ENCODE measurements at regions not wholly inside any gene's neighbourhood (a gene's known extent, or its start where the extent isn't known, plus 50 kb on each side); places are given as distances from the start of the nearest gene placed in this dataset.

DNA sequence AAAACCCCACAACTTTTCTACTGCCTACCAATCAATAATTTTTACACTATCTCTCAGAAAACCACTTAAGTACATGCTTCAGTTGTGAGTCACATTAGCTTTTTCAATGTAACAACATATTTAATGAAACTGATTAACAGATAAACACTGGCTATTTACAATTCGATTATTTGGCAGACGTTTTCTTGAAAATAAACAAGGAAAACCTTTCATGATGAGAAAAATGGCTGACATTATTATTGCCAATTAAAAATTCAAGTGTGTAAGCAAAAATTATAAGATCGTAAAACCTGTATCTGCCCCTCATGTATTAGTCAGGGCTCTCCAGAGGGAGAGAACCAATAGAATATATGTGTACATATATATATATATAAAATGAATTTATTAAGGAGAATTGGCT, 1555.5 kb upstream of the IGFBP7 start:
- POLR2A ChIA-PET, result no interaction called here
- Histone ChIP-seq H3K9me3 (ENCODE audit: control insufficient read depth, insufficient read depth, low read depth, low read length) (no peaks in the 10 kb centered on the region), H3K4me3 (ENCODE audit: low read depth, low read length) (no peak overlapping the region), H3K4me1 (ENCODE audit: control insufficient read depth, insufficient read depth, low read length) (no peaks in the 10 kb centered on the region), H3K36me3 (ENCODE audit: control insufficient read depth in 2 of 2, insufficient read depth in 1 of 2, low read length in 2 of 2) (no peaks in the 10 kb centered on the region), H3K27ac (ENCODE audit: extremely low read depth, low read depth, low read length) (no peak overlapping the region)
- TF ChIP-seq ZBTB21 (tag by site-specific recombination; IDR thresholded peaks at IDR 0.05) (no peak), KLF8 (tag by site-specific recombination; IDR thresholded peaks at IDR 0.05) (no peak), MYNN (tag by site-specific recombination; IDR thresholded peaks at IDR 0.05; ENCODE audit: borderline replicate concordance) (no peak), ZFP3 (tag by site-specific recombination; IDR thresholded peaks at IDR 0.05; ENCODE audit: low read depth) (no peak), ZNF140 (tag by site-specific recombination; IDR thresholded peaks at IDR 0.05) (no peak), KLF9 (tag by site-specific recombination; IDR thresholded peaks at IDR 0.05; ENCODE audit: low read depth) (no peak), KLF10 (tag by site-specific recombination; IDR thresholded peaks at IDR 0.05) (no peak), ZNF501 (tag by site-specific recombination; IDR thresholded peaks at IDR 0.05) (no peak), BCL11A (tag by site-specific recombination; IDR thresholded peaks at IDR 0.05; ENCODE audit: low read depth) (no peak), ZNF785 (tag by site-specific recombination; IDR thresholded peaks at IDR 0.05) (no peak), ZNF843 (tag by site-specific recombination; IDR thresholded peaks at IDR 0.05) (no peak), ZNF335 (tag by site-specific recombination; conservative IDR thresholded peaks at IDR 0.05) (no peak), HOXD13 (CRISPR knock-in tag; IDR thresholded peaks at IDR 0.05; ENCODE audit: borderline replicate concordance) (no peak), ZNF658 (tag by site-specific recombination; IDR thresholded peaks at IDR 0.05) (no peak), TCF7L2 (IDR thresholded peaks at IDR 0.05; ENCODE audit: borderline replicate concordance, low read depth, low read length) (no peak), RBAK (tag by site-specific recombination; IDR thresholded peaks at IDR 0.05) (no peak)
- TF ChIP-seq, protein P1, sequence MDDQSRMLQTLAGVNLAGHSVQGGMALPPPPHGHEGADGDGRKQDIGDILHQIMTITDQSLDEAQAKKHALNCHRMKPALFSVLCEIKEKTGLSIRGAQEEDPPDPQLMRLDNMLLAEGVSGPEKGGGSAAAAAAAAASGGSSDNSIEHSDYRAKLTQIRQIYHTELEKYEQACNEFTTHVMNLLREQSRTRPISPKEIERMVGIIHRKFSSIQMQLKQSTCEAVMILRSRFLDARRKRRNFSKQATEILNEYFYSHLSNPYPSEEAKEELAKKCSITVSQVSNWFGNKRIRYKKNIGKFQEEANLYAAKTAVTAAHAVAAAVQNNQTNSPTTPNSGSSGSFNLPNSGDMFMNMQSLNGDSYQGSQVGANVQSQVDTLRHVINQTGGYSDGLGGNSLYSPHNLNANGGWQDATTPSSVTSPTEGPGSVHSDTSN (CRISPR knock-in tag; IDR thresholded peaks at IDR 0.05), result no peak
- TF ChIP-seq, protein P2, sequence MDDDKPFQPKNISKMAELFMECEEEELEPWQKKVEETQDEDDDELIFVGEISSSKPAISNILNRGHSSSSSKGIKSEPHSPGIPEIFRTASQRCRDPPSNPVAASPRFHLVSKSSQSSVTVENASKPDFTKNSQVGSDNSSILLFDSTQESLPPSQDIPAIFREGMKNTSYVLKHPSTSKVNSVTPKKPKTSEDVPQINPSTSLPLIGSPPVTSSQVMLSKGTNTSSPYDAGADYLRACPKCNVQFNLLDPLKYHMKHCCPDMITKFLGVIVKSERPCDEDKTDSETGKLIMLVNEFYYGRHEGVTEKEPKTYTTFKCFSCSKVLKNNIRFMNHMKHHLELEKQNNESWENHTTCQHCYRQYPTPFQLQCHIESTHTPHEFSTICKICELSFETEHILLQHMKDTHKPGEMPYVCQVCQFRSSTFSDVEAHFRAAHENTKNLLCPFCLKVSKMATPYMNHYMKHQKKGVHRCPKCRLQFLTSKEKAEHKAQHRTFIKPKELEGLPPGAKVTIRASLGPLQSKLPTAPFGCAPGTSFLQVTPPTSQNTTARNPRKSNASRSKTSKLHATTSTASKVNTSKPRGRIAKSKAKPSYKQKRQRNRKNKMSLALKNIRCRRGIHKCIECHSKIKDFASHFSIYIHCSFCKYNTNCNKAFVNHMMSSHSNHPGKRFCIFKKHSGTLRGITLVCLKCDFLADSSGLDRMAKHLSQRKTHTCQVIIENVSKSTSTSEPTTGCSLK (tag by site-specific recombination; IDR thresholded peaks at IDR 0.05), result no peak
- CTCF ChIA-PET, result interaction anchor here (0.7 kb wide), 1 partner anchor 1056 kb away, joined by 3 read pairs; no protein-coding TSS in a partner anchor

DNA sequence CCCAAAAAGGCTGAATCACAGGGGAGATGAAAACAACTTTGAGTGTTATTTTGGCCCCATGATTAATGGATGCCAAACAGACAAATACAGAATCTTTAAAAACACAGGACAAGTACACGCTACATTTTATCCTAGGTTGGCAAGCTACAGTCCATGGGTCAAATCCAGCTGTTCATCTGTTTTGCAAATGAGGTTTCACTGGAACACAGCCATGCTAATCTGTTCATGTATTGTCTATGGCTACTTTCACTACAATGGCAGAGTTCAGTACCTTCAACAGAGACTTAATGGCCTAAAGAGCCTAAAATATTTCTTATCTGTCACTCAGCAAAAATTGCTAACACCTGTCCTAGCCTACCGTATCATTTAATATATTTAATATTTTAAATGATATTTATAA, 1548.5 kb upstream of the IGFBP7 start:
- Histone ChIP-seq H3K36me3 (ENCODE audit: control insufficient read depth in 2 of 2, insufficient read depth in 1 of 2, low read length in 2 of 2) (no peaks in the 10 kb centered on the region), H3K9me3 (ENCODE audit: control insufficient read depth, insufficient read depth, low read depth, low read length) (no peaks in the 10 kb centered on the region), H3K4me1 (ENCODE audit: control insufficient read depth, insufficient read depth, low read length) (no peaks in the 10 kb centered on the region), H3K27ac (ENCODE audit: extremely low read depth, low read depth, low read length) (no peak overlapping the region), H3K4me3 (ENCODE audit: low read depth, low read length) (no peak overlapping the region)
- TF ChIP-seq SP2 (tag by site-specific recombination; IDR thresholded peaks at IDR 0.05) (no peak), ZNF248 (tag by site-specific recombination; IDR thresholded peaks at IDR 0.05) (no peak), ZNF624 (tag by site-specific recombination; IDR thresholded peaks at IDR 0.05) (no peak), HOXA7 (CRISPR knock-in tag; IDR thresholded peaks at IDR 0.05; ENCODE audit: borderline replicate concordance) (no peak)
- TF ChIP-seq, protein P3, sequence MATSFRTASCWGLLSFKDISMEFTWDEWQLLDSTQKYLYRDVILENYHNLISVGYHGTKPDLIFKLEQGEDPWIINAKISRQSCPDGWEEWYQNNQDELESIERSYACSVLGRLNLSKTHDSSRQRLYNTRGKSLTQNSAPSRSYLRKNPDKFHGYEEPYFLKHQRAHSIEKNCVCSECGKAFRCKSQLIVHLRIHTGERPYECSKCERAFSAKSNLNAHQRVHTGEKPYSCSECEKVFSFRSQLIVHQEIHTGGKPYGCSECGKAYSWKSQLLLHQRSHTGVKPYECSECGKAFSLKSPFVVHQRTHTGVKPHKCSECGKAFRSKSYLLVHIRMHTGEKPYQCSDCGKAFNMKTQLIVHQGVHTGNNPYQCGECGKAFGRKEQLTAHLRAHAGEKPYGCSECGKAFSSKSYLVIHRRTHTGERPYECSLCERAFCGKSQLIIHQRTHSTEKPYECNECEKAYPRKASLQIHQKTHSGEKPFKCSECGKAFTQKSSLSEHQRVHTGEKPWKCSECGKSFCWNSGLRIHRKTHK (tag by site-specific recombination; IDR thresholded peaks at IDR 0.05), result no peak
- TF ChIP-seq, protein P4, sequence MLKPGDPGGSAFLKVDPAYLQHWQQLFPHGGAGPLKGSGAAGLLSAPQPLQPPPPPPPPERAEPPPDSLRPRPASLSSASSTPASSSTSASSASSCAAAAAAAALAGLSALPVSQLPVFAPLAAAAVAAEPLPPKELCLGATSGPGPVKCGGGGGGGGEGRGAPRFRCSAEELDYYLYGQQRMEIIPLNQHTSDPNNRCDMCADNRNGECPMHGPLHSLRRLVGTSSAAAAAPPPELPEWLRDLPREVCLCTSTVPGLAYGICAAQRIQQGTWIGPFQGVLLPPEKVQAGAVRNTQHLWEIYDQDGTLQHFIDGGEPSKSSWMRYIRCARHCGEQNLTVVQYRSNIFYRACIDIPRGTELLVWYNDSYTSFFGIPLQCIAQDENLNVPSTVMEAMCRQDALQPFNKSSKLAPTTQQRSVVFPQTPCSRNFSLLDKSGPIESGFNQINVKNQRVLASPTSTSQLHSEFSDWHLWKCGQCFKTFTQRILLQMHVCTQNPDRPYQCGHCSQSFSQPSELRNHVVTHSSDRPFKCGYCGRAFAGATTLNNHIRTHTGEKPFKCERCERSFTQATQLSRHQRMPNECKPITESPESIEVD (tag by site-specific recombination; IDR thresholded peaks at IDR 0.05), result no peak
- TF ChIP-seq, protein P5, sequence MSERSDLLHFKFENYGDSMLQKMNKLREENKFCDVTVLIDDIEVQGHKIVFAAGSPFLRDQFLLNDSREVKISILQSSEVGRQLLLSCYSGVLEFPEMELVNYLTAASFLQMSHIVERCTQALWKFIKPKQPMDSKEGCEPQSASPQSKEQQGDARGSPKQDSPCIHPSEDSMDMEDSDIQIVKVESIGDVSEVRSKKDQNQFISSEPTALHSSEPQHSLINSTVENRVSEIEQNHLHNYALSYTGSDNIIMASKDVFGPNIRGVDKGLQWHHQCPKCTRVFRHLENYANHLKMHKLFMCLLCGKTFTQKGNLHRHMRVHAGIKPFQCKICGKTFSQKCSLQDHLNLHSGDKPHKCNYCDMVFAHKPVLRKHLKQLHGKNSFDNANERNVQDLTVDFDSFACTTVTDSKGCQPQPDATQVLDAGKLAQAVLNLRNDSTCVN (tag by site-specific recombination; optimal IDR thresholded peaks at IDR 0.05), result no peak
- POLR2A ChIA-PET, result no interaction called here
- CTCF ChIA-PET, result no interaction called here
